Loucy (cell line): ENCODE measurements at regions not wholly inside any gene's neighbourhood (a gene's known extent, or its start where the extent isn't known, plus 50 kb on each side); places are given as distances from the start of the nearest gene placed in this dataset.

Experiments used
- H2AFZ ChIP-seq: fragments of 200-600 bp; sonication (generic); 2 replicates; pipeline ENCODE4 v1.6.0; 2016; ENCODE audit warnings: antibody characterized with exemption, mild to moderate bottlenecking, low read length, moderate library complexity
- H3F3A ChIP-seq: fragments of 200-600 bp; 2 replicates; pipeline ENCODE4 v1.6.0; 2016; ENCODE audit warnings: antibody characterized with exemption, low read depth, mild to moderate bottlenecking
- H3K27me3 ChIP-seq: fragments of 200-600 bp; sonication (generic); 2 replicates; pipeline ENCODE4 v1.6.1; 2014; ENCODE audit warnings: low read length, mild to moderate bottlenecking; ENCODE audit not compliant: insufficient read depth, poor library complexity, severe bottlenecking
- H3K36me3 ChIP-seq: fragments of 200-600 bp; sonication (generic); 2 replicates; pipeline ENCODE4 v1.6.1; 2016; ENCODE audit warnings: low read length; ENCODE audit not compliant: insufficient read depth
- H3K4me1 ChIP-seq: fragments of 200-600 bp; sonication (generic); 2 replicates; pipeline ENCODE4 v1.5.1; 2014; ENCODE audit warnings: low read length, mild to moderate bottlenecking; ENCODE audit not compliant: insufficient read depth, poor library complexity, severe bottlenecking
- H3K4me2 ChIP-seq: fragments of 200-600 bp; sonication (generic); 2 replicates; pipeline ENCODE4 v1.6.0; 2014; ENCODE audit warnings: antibody characterized with exemption, low read length, low read depth, mild to moderate bottlenecking; ENCODE audit not compliant: poor library complexity, severe bottlenecking
- H3K4me3 ChIP-seq: fragments of 200-600 bp; sonication (generic); 2 replicates; pipeline ENCODE4 v1.5.1; 2014; ENCODE audit warnings: low read length, mild to moderate bottlenecking, mixed read lengths; ENCODE audit not compliant: poor library complexity, severe bottlenecking
- H3K79me2 ChIP-seq: fragments of 200-600 bp; sonication (generic); 2 replicates; pipeline ENCODE4 v1.6.1; 2014; ENCODE audit warnings: low read length; ENCODE audit not compliant: insufficient read depth
- H3K9ac ChIP-seq: fragments of 200-600 bp; sonication (generic); 2 replicates; pipeline ENCODE4 v1.6.0; 2014; ENCODE audit warnings: mild to moderate bottlenecking, low read depth, low read length, moderate library complexity; ENCODE audit not compliant: poor library complexity, severe bottlenecking
- H3K9me2 ChIP-seq: fragments of 200-600 bp; sonication (generic); replicated peaks from 2 replicates; pipeline ENCODE4 v1.6.1; 2016; ENCODE audit warnings: low read depth, low read length, mixed read lengths
- H3K9me3 ChIP-seq: fragments of 200-600 bp; sonication (generic); 2 replicates; pipeline ENCODE4 v1.6.1; 2014; ENCODE audit warnings: mild to moderate bottlenecking, antibody characterized with exemption, low read length, low read depth; ENCODE audit not compliant: insufficient read depth
- H4K20me1 ChIP-seq: fragments of 200-600 bp; sonication (generic); 2 replicates; pipeline ENCODE4 v1.6.0; 2014; ENCODE audit warnings: antibody characterized with exemption, low read length, mild to moderate bottlenecking; ENCODE audit not compliant: insufficient read depth, poor library complexity, severe bottlenecking
- CTCF ChIP-seq: fragments of 200-600 bp; sonication (generic); conservative IDR thresholded peaks from 2 replicates; pipeline ENCODE4 v1.5.1; 2014; ENCODE audit warnings: mild to moderate bottlenecking, antibody characterized with exemption, low read length
- EZH2phosphoT487 ChIP-seq: fragments of 200-600 bp; IDR thresholded peaks from 2 replicates; pipeline ENCODE4 v1.6.1; 2018; ENCODE audit warnings: antibody characterized with exemption, mild to moderate bottlenecking, moderate library complexity, borderline replicate concordance

GRCh38 chr15:85274315-85275050 is 105.9 kb upstream of the AKAP13 start:
- no peaks in the 10 kb centered on the region for H4K20me1 ChIP-seq
- no peaks in the 10 kb centered on the region for H3K79me2 ChIP-seq
- no peak overlapping the region for H3K4me3 ChIP-seq
- no peaks in the 10 kb centered on the region for H3K9me2 ChIP-seq
- no peaks in the 10 kb centered on the region for H3K9me3 ChIP-seq
- H3K9ac ChIP-seq = no peak overlapping the region
- TF ChIP-seq EZH2phosphoT487 = no peak
- TF ChIP-seq CTCF = no peak
- no peak overlapping the region for H2AFZ ChIP-seq
- H3F3A ChIP-seq = no peaks in the 10 kb centered on the region
- H3K27me3 ChIP-seq = no peaks in the 10 kb centered on the region
- H3K36me3 ChIP-seq = no peaks in the 10 kb centered on the region
- no peak overlapping the region for H3K4me2 ChIP-seq
- no peaks in the 10 kb centered on the region for H3K4me1 ChIP-seq

- Histone ChIP-seq H3K4me1 (no peaks in the 10 kb centered on the region), H3K4me2 (no peak overlapping the region), H3K79me2 (no peaks in the 10 kb centered on the region), H3K9ac (no peak overlapping the region), H3K27me3 (no peaks in the 10 kb centered on the region), H3K9me3 (no peaks in the 10 kb centered on the region), H2AFZ (no peak overlapping the region), H4K20me1 (no peaks in the 10 kb centered on the region), H3K36me3 (no peaks in the 10 kb centered on the region), H3K9me2 (no peaks in the 10 kb centered on the region), H3F3A (no peaks in the 10 kb centered on the region), H3K4me3 (no peak overlapping the region)
- no peak for TF ChIP-seq EZH2phosphoT487
- TF ChIP-seq CTCF = no peak
Observed at GRCh38 chr15:85276508-85276907, 103.9 kb upstream of the AKAP13 start.

- Histone ChIP-seq H3K9me2 (no peaks in the 10 kb centered on the region), H3K27me3 (no peaks in the 10 kb centered on the region), H3K36me3 (no peaks in the 10 kb centered on the region), H4K20me1 (no peaks in the 10 kb centered on the region), H3K4me1 (no peaks in the 10 kb centered on the region), H3K79me2 (no peaks in the 10 kb centered on the region), H3F3A (no peaks in the 10 kb centered on the region), H3K9ac (no peak overlapping the region), H3K9me3 (no peaks in the 10 kb centered on the region), H2AFZ (no peak overlapping the region), H3K4me3 (no peak overlapping the region), H3K4me2 (no peak overlapping the region)
- TF ChIP-seq EZH2phosphoT487 (no peak), CTCF (no peak)
Observed at GRCh38 chr15:85276921-85277320, 103.5 kb upstream of the AKAP13 start.
